GM12892 (cell line): ENCODE measurements at regions not wholly inside any gene's neighbourhood (a gene's known extent, or its start where the extent isn't known, plus 50 kb on each side); places are given as distances from the start of the nearest gene placed in this dataset.
"Not testable (repeated sequence)": the region's sequence is repeated elsewhere in the genome, so short reads cannot be mapped to it uniquely, and the experiment has no call there.

Source experiments
- DNase-seq: peaks from one replicate; pipeline ENCODE4 v3.0.0; 2011; ENCODE audit not compliant: insufficient read length
- FAIRE-seq: peaks from 2 replicates; lab custom pipeline; 2011; peaks lifted over from hg19 to GRCh38; lab: Jason Lieb, UNC

GRCh38 chr1:149338221-149338691, 136.6 kb upstream of the NBPF19 start:
- not testable (repeated sequence) for FAIRE-seq, DNase-seq

GRCh38 chr1:149338698-149339097, 136.1 kb upstream of the NBPF19 start:
- FAIRE-seq, result peak; percentile 5
- DNase-seq, result not testable (repeated sequence)

- not testable (repeated sequence) for FAIRE-seq
Measured at GRCh38 chr1:149349448-149349847, 125.4 kb upstream of the NBPF19 start.

GRCh38 chr1:149352205-149352604, 122.6 kb upstream of the NBPF19 start:
- not testable (repeated sequence) for DNase-seq

More at GRCh38 chr1:149349448-149349847, 125.4 kb upstream of the NBPF19 start:
- DNase-seq, result not testable (repeated sequence)

GRCh38 chr1:149354579-149354978, 120.3 kb upstream of the NBPF19 start:
- not testable (repeated sequence) for FAIRE-seq, DNase-seq

More at GRCh38 chr1:149352205-149352604, 122.6 kb upstream of the NBPF19 start:
- FAIRE-seq, result not testable (repeated sequence)

GRCh38 chr1:149355748-149356147, 119.1 kb upstream of the NBPF19 start:
- not testable (repeated sequence) for FAIRE-seq, DNase-seq

- FAIRE-seq, DNase-seq: not testable (repeated sequence)
Measured at GRCh38 chr1:149356152-149356551, 118.7 kb upstream of the NBPF19 start.

- DNase-seq, FAIRE-seq: not testable (repeated sequence)
Measured at GRCh38 chr1:149360351-149360750, 114.5 kb upstream of the NBPF19 start.

GRCh38 chr1:149361310-149361709, 113.5 kb upstream of the NBPF19 start:
- FAIRE-seq, DNase-seq: not testable (repeated sequence)

GRCh38 chr1:149364188-149364981, 110.5 kb upstream of the NBPF19 start:
- FAIRE-seq, DNase-seq: not testable (repeated sequence)

- not testable (repeated sequence) for DNase-seq, FAIRE-seq
Measured at GRCh38 chr1:149366402-149366801, 108.4 kb upstream of the NBPF19 start.

GRCh38 chr1:149367472-149368044, 107.3 kb upstream of the NBPF19 start:
- FAIRE-seq, DNase-seq: not testable (repeated sequence)

- not testable (repeated sequence) for FAIRE-seq
Measured at GRCh38 chr1:149368337-149368736, 106.5 kb upstream of the NBPF19 start.

GRCh38 chr1:149369081-149369480, 105.8 kb upstream of the NBPF19 start:
- not testable (repeated sequence) for DNase-seq, FAIRE-seq

More at GRCh38 chr1:149368337-149368736, 106.5 kb upstream of the NBPF19 start:
- DNase-seq, result not testable (repeated sequence)

- not testable (repeated sequence) for DNase-seq, FAIRE-seq
Measured at GRCh38 chr1:149371955-149372354, 102.9 kb upstream of the NBPF19 start.

- DNase-seq, FAIRE-seq: not testable (repeated sequence)
Measured at GRCh38 chr1:149378462-149378861, 96.4 kb upstream of the NBPF19 start.

- FAIRE-seq, DNase-seq: not testable (repeated sequence)
Measured at GRCh38 chr1:149390173-149390926, 84.5 kb upstream of the NBPF19 start.

GRCh38 chr1:149390931-149391330, 83.9 kb upstream of the NBPF19 start:
- DNase-seq, result not testable (repeated sequence)

GRCh38 chr1:149395802-149396201, 79.0 kb upstream of the NBPF19 start:
- not testable (repeated sequence) for DNase-seq, FAIRE-seq

More at GRCh38 chr1:149390931-149391330, 83.9 kb upstream of the NBPF19 start:
- FAIRE-seq, result not testable (repeated sequence)

- FAIRE-seq, DNase-seq: not testable (repeated sequence)
Measured at GRCh38 chr1:149398527-149398926, 76.3 kb upstream of the NBPF19 start.
